B cell (primary cell): ENCODE measurements at regions not wholly inside any gene's neighbourhood (a gene's known extent, or its start where the extent isn't known, plus 50 kb on each side); places are given as distances from the start of the nearest gene placed in this dataset.
"Not testable (repeated sequence)": the region's sequence is repeated elsewhere in the genome, so short reads cannot be mapped to it uniquely, and the experiment has no call there.

Experiments used
- ATAC-seq: fragments of 200-7000 bp; cut with Tn5 transposase; one replicate; pipeline ENCODE4 v1.10.0; 2021; ENCODE audit warnings: low read depth, mild to moderate bottlenecking, moderate number of reproducible peaks, moderate library complexity
- CTCF ChIA-PET: fragments of 350-600 bp; sonication (Branson Sonifier 250); formaldehyde crosslinking; loops from one replicate; lab custom pipeline; 2021; ENCODE audit warnings: antibody characterized with exemption, inconsistent platforms; lab: Charles Lee
- POLR2A ChIA-PET: fragments of 350-600 bp; sonication (Branson Sonifier 250); formaldehyde crosslinking; loops from one replicate; lab custom pipeline; 2021; ENCODE audit warnings: antibody characterized with exemption; lab: Charles Lee
- DNase-seq: peaks from one replicate; pipeline ENCODE4 v3.0.0; 2013
- H2AFZ ChIP-seq: 2 replicates; pipeline ENCODE4 v1.6.1; 2012; ENCODE audit warnings: mild to moderate bottlenecking, low read depth, low read length; ENCODE audit not compliant: insufficient read depth, poor library complexity, severe bottlenecking
- H3K27ac ChIP-seq, 2 donors: 1 replicate in 1 of 2; 2 replicates in 1 of 2; pipeline ENCODE4 v1.5.1; 2012 to 2013; ENCODE audit warnings: low read length in 2 of 2, mild to moderate bottlenecking in 2 of 2, moderate library complexity in 1 of 2
- H3K27me3 ChIP-seq, 4 experiments: fragments of 200-600 bp in 1 of 4; sonication (generic) in 1 of 4; replicated peaks in 1 of 4; 1 replicate in 2 of 4; 2 replicates in 2 of 4; pipeline versions ENCODE4 v1.6.1 to v1.7.0; 2013 to 2016; ENCODE audit warnings: low read length in 3 of 4, mild to moderate bottlenecking in 2 of 4, mixed read lengths in 1 of 4, moderate library complexity in 1 of 4; ENCODE audit not compliant: insufficient read depth in 4 of 4, control insufficient read depth in 3 of 4; ENCODE audit errors: control extremely low read depth in 1 of 4
- H3K36me3 ChIP-seq, 2 experiments: replicated peaks in 1 of 2; 1 replicate in 1 of 2; 2 replicates in 1 of 2; pipeline versions ENCODE4 v1.6.1 to v1.7.1; 2013; ENCODE audit warnings: low read length in 1 of 2; ENCODE audit not compliant: insufficient read depth in 2 of 2, control insufficient read depth in 1 of 2; ENCODE audit errors: control extremely low read depth in 1 of 2, extremely low read depth in 1 of 2
- H3K4me1 ChIP-seq, 2 donors: fragments of 200-600 bp in 1 of 2; sonication (generic) in 1 of 2; 1 replicate in 1 of 2; 2 replicates in 1 of 2; pipeline versions ENCODE4 v1.5.1 to v1.6.1; 2013 to 2017; ENCODE audit warnings: low read length in 2 of 2; ENCODE audit not compliant: control insufficient read depth in 2 of 2, insufficient read depth in 2 of 2
- H3K4me2 ChIP-seq: replicated peaks from 2 replicates; pipeline ENCODE3; 2012; ENCODE audit warnings: mild to moderate bottlenecking, low read depth, low read length; ENCODE audit not compliant: poor library complexity, severe bottlenecking
- H3K4me3 ChIP-seq, 5 experiments: fragments of 200-600 bp in 1 of 5; sonication (generic) in 1 of 5; 1 replicate in 3 of 5; 2 replicates in 2 of 5; pipeline versions ENCODE4 v1.5.1 to v1.7.0; 2011 to 2016; ENCODE audit warnings: low read length in 4 of 5, mild to moderate bottlenecking in 4 of 5, low read depth in 2 of 5, control low read depth in 1 of 5, moderate library complexity in 1 of 5; ENCODE audit not compliant: insufficient read depth in 1 of 5; ENCODE audit errors: control extremely low read depth in 1 of 5, extremely low read depth in 1 of 5
- H3K79me2 ChIP-seq: fragments of 200-600 bp; sonication (generic); one replicate; pipeline ENCODE4 v1.6.0; 2016; ENCODE audit warnings: low read length; ENCODE audit not compliant: control insufficient read depth, insufficient read depth
- H3K9ac ChIP-seq: fragments of 200-600 bp; sonication (generic); 2 replicates; pipeline ENCODE4 v1.6.1; 2017; ENCODE audit warnings: mild to moderate bottlenecking, low read length, moderate library complexity
- H3K9me3 ChIP-seq, 3 donors: one replicate each; pipeline versions ENCODE4 v1.6.1 to v1.7.1; 2013; ENCODE audit warnings: low read length in 2 of 3; ENCODE audit not compliant: control insufficient read depth in 2 of 3, insufficient read depth in 1 of 3; ENCODE audit errors: control extremely low read depth in 1 of 3
- H4K20me1 ChIP-seq: 2 replicates; pipeline ENCODE4 v1.6.0; 2012; ENCODE audit warnings: mild to moderate bottlenecking, low read length; ENCODE audit not compliant: insufficient read depth, control insufficient read depth, poor library complexity, severe bottlenecking
- H3K27ac Mint-ChIP-seq: one replicate; pipeline ENCODE4 v1.8.0; 2021; ENCODE audit warnings: mixed read lengths
- H3K27me3 Mint-ChIP-seq: one replicate; pipeline ENCODE4 v1.8.0; 2021; ENCODE audit warnings: mixed read lengths
- H3K4me1 Mint-ChIP-seq: one replicate; pipeline ENCODE4 v1.8.0; 2021; ENCODE audit warnings: mixed read lengths
- H3K4me3 Mint-ChIP-seq: one replicate; pipeline ENCODE4 v1.8.0; 2021; ENCODE audit warnings: mixed read lengths
- H3K9me3 Mint-ChIP-seq: one replicate; pipeline ENCODE4 v1.8.0; 2022; ENCODE audit warnings: mixed read lengths; ENCODE audit not compliant: insufficient read depth
- CTCF ChIP-seq: fragments of 200-600 bp; IDR thresholded peaks from one replicate; pipeline ENCODE4 v1.8.0; 2022; ENCODE audit warnings: antibody characterized with exemption, mild to moderate bottlenecking
- EZH2 ChIP-seq: IDR thresholded peaks from 2 replicates; pipeline ENCODE4 v1.6.1; 2012; ENCODE audit warnings: borderline replicate concordance, low read depth, mild to moderate bottlenecking, moderate library complexity, low read length; ENCODE audit not compliant: insufficient read depth, poor library complexity, severe bottlenecking
- WGBS: methylation state at CpG from one replicate; pipeline ENCODE4 v1.1.5; 2013; ENCODE audit warnings: missing lambda C conversion rate; ENCODE audit not compliant: insufficient coverage; 5-methylcytosine and 5-hydroxymethylcytosine counted together
- intact Hi-C: fragments of 100-400 bp; cut with micrococcal nuclease; formaldehyde crosslinking; loops from one replicate; pipeline ENCODE4 v1.10.0; 2022

GRCh38 chr10:27319752-27320431, 79.3 kb upstream of the ACBD5 start:
- peak overlapping the region in 4 of 5 experiments; percentile 1 to 47 (median 24) for H3K4me3 ChIP-seq
- peak overlapping the region; percentile 29 for H3K9ac ChIP-seq
- no peak overlapping the region for H3K27ac ChIP-seq
- Mint-ChIP-seq H3K4me1 (peaks cover 12% of the 10 kb centered on the region), H3K4me3 (peak overlapping the region; percentile 75), H3K27me3 (peaks cover 8% of the 10 kb centered on the region), H3K9me3 (no peaks in the 10 kb centered on the region), H3K27ac (peak overlapping the region; percentile 65)
- H3K9me3 ChIP-seq: peaks cover 0 to 5% (median 0%) of the 10 kb centered on the region in 3 donors
- ChIA-PET CTCF (no interaction called here), POLR2A (no interaction called here)
- DNase-seq (peak; percentile 46), ATAC-seq (peak; percentile 69)
- no peaks in the 10 kb centered on the region for H3K79me2 ChIP-seq
- WGBS: 3% methylated on average over 37 of the region's 44 CpGs
- H3K4me1 ChIP-seq: peaks cover 10 to 12% of the 10 kb centered on the region in 2 donors
- intact Hi-C loops: no loop called here
- peak overlapping the region; percentile 78 for H3K4me2 ChIP-seq
- peaks cover 0 to 6% (median 4%) of the 10 kb centered on the region in 4 experiments for H3K27me3 ChIP-seq
- no peaks in the 10 kb centered on the region for H4K20me1 ChIP-seq
- H3K36me3 ChIP-seq: no peaks in the 10 kb centered on the region
- no peak for TF ChIP-seq EZH2
- no peak for TF ChIP-seq CTCF
- H2AFZ ChIP-seq: peak overlapping the region; percentile 70

- H3K27me3 ChIP-seq, POLR2A ChIA-PET, H3K27me3 Mint-ChIP-seq, H3K27ac Mint-ChIP-seq, H3K9me3 Mint-ChIP-seq, CTCF ChIA-PET, H3K27ac ChIP-seq, H4K20me1 ChIP-seq, H3K9me3 ChIP-seq, intact Hi-C loops, ATAC-seq, H3K79me2 ChIP-seq, H3K36me3 ChIP-seq, DNase-seq: not testable (repeated sequence)
- WGBS: 100% methylated on average over 4 of the region's 5 CpGs
- H3K9ac ChIP-seq: peak overlapping the region; percentile 29
- peaks cover 10 to 12% of the 10 kb centered on the region in 2 donors for H3K4me1 ChIP-seq
- H3K4me3 ChIP-seq: peak overlapping the region in 2 of 5 experiments; percentile 13 to 47
- H3K4me1 Mint-ChIP-seq: peaks cover 12% of the 10 kb centered on the region
- H3K4me2 ChIP-seq: peak overlapping the region; percentile 78
- H3K4me3 Mint-ChIP-seq: peak overlapping the region; percentile 75
- peak overlapping the region; percentile 70 for H2AFZ ChIP-seq
Measured at GRCh38 chr10:27319139-27319538, 78.5 kb upstream of the ACBD5 start.

GRCh38 chr10:27315082-27315481, 74.5 kb upstream of the ACBD5 start:
- H4K20me1 ChIP-seq, H3K9ac ChIP-seq, intact Hi-C loops, H3K4me2 ChIP-seq, DNase-seq, H3K27me3 ChIP-seq, H2AFZ ChIP-seq, H3K4me1 Mint-ChIP-seq, H3K36me3 ChIP-seq, H3K4me3 Mint-ChIP-seq, ATAC-seq, CTCF ChIA-PET, H3K79me2 ChIP-seq, H3K4me3 ChIP-seq, H3K9me3 ChIP-seq, POLR2A ChIA-PET, H3K27me3 Mint-ChIP-seq, H3K9me3 Mint-ChIP-seq, H3K27ac Mint-ChIP-seq, H3K27ac ChIP-seq: not testable (repeated sequence)
- peaks cover 9 to 12% of the 10 kb centered on the region in 2 donors for H3K4me1 ChIP-seq
- WGBS: no CpG with 5 or more reads among the region's 2 CpGs
